RKO (cell line): ENCODE measurements at regions not wholly inside any gene's neighbourhood (a gene's known extent, or its start where the extent isn't known, plus 50 kb on each side); places are given as distances from the start of the nearest gene placed in this dataset.
A peak's percentile ranks its signal among the peaks of the same experiment; 100 is the strongest.

Experiments used
- DNase-seq: peaks from one replicate; pipeline ENCODE4 v3.0.0-alpha.2; 2016; ENCODE audit warnings: low spot score

GRCh38 chr5:171604195-171604594, 181.4 kb upstream of the SMIM23 start:
- no peak for DNase-seq

- DNase-seq = peak; percentile 19
Measured at GRCh38 chr5:171606414-171607024, 179.1 kb upstream of the SMIM23 start.

DNA sequence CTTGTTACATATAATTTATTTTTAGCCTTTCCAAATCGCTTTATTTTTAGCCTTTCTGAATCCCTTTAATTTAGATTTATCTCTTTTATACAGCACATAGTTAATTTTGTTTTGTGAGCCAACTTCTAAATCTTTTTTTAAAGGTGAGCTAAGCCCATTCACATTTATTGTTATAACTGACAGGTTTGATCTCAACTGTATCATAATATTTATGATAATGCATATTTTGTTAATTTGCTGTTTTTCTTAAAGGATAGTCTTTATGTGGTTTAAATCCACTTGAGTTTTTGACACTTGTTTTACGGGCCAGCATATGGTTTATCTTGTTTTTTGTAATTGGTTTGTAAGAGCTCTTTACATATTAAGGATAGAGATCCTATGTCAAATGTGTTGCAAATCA, 177.8 kb upstream of the SMIM23 start:
- no peak for DNase-seq

GRCh38 chr5:171609806-171610452, 175.7 kb upstream of the SMIM23 start:
- no peak for DNase-seq

DNA sequence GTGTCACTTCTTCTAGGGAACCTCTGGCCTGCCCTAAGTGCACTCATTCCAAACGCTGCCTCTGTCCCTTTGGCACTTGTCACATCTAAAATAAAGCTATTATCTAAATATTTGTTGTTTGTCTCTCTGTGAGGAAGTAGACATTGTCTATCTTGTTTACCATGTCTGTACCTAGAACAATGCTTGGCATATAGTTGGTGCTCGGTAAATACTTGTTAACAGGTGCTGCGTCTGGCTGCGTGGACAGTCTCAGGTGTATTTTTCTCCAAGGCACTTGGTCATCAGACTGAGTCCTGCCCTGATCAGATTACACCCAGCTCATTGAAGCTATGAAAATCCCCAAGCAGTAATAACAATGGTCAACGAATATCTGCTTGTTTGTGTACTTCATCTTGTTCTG, 174.9 kb upstream of the SMIM23 start:
- DNase-seq = no peak

DNA sequence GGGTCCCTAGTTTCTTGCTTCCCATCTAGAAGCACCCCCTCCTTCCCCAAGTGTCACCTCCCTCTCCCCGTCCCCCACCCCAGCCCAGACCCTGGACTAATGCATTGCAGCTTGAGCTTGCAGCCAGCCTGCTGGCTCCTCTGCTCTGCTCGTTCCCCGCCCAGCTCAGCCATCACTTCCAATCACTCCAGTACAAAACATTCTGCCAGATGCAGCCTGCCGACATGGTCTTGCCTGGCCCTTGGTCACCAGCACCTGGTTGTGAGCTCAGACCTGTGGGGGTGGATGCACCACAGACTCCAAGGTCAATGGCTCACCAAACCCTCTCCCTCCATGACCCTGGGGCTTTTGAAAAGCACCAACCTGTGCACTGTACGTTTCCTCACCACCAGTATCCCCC, 172.9 kb upstream of the SMIM23 start:
- no peak for DNase-seq

- DNase-seq = no peak
Measured at GRCh38 chr5:171614511-171614910, 171.1 kb upstream of the SMIM23 start.

DNA sequence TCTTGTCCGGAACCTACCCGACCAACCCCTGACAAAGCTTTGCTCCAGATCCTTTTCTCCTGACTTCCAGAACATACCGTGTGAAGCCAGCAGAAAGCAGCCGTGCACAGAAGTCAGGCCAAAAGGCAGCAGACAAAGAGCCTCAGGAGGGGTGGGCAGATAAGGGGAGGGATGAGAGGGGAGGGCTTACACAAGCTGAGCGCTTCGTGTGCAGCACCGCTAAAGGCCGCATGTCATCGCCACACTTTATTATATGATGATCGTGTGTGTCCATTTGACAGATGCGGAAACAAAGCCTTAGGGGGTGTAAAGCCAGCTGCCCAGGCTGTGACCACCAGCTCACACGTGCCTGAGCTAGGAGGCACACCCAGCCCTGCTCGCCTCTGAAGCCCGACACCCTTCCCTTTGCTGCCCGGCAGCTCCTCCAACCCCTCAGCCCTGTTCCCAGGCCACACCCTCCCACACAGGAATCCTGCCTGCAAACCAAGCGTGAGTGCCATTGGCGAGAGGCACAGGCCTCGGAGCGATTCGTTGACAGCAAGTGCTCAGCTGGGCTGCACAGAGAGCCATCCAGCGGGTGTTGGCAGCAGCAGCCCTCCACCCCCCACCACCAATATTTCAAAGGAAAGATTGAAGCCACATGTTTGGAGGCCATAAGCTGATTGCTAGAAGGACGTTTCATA, 170.5 kb upstream of the SMIM23 start:
- DNase-seq = no peak

DNA sequence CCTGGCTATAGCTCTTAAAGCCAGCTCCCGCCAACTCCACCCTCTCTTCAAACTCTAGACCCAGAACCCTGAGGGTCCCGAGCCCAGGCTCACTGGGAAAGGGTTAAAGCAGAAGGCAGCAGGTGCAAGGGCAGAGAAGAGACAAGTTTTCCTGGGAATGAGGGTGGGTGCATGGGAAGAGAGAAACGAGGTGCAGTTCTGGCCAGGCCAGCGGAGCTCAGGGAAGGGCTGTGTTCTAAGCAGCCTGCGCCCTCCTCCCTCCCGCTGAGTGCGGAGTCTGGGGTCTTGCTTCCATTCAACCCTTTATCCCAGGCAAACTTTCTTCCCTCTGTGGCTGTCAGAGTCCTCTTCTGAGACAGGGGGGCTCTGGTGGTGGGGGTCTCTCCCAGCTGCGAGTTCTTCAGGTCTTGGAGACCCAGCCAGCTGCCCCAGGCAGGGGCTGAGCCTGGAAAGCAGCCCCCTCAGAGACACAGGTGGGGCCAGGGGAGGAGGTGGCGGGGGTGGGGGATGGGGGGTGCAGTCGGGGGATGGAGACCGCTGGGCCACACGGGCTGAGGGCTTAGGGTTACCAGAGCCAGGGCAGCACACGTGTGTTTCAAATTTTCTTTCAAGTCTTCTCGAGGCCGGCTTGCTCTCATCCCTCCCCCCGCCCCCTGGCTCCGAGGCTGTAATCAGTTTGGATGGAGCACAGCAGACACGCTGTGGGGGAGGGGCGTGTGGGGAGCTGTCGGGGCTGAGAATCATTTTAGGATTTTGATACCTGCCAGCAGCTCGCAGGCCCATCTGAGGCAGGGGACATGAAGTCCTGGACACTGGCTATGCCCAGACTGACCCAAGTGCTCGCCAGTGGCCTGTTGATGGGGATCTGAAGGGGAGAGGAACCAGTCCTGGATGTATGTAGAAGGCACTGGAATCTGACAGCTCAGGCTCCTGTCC, 169.6 kb upstream of the SMIM23 start:
- DNase-seq = no peak

GRCh38 chr5:171617266-171617665, 168.4 kb upstream of the SMIM23 start:
- DNase-seq = no peak

GRCh38 chr5:171617817-171618591, 167.6 kb upstream of the SMIM23 start:
- DNase-seq = no peak

GRCh38 chr5:171619196-171619595, 166.4 kb upstream of the SMIM23 start:
- no peak for DNase-seq

DNA sequence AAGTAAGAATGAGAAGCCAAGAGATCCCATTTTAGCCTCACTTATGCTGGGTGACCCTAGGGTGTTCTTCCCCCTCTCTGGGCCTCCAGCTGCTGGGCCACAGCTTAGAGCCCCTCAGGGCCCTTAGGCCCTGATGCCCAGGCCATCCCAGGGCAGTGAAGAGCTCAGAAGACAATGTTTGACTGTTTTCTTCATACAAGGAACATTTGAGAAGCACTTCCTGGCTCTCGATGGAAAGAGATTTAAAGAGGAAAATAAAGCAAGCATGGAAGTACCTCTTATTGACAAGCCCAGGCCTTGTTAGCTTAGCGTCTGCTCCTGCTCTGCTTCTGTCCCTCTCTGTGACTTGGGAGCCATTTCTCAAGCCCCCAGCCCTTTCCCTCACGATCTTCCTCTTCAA, 165.9 kb upstream of the SMIM23 start:
- DNase-seq = no peak

- no peak for DNase-seq
Measured at GRCh38 chr5:171622010-171622409, 163.6 kb upstream of the SMIM23 start.

DNA sequence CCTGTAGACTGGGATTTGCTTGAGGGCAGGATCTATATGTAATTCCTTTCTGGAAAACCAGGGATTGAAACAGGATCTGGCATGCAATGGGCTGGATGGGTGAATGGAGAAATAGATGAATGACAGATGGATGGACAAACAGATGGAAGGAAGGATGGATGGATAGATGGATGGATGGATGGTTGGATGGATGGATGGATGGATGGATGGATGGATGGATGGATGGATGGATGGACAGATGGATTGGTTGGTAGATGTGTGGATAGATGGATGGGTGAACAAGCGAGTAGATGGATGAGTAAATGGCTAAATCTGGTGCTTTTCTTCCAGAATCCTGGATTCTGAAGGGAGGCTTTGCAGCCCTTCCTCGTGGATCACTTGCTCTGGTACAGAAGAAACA, 162.5 kb upstream of the SMIM23 start:
- DNase-seq = no peak

DNA sequence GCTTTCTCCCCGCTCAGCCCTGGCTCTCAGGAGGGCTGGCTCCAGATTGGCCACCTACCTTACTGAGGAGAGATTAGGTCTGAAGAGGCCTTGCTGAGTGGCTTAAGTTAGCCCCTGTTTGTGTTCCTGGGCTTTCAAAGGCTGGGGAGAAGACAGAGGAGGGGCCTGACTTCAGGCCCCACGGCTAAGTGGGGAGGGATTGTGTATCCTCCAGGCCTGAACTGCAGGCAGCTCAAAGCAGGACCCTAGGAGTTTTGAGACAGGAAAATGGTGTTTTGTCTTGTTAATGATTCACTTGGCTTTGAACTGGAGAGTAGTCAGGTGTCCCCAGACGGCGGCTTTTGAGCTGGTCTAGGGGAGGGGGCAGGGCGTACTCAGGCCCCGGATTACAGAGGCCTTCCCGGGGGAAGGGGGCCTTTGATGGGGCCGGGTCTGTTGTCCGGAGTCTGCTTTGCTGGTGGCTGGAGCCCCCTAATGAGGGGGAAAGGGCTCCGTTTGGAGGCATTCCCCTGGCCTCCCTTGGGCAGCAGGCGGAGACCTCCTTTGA, 162.0 kb upstream of the SMIM23 start:
- DNase-seq = no peak

- DNase-seq = no peak
Measured at GRCh38 chr5:171624396-171624795, 161.2 kb upstream of the SMIM23 start.

GRCh38 chr5:171625646-171626045, 160.0 kb upstream of the SMIM23 start:
- no peak for DNase-seq

DNA sequence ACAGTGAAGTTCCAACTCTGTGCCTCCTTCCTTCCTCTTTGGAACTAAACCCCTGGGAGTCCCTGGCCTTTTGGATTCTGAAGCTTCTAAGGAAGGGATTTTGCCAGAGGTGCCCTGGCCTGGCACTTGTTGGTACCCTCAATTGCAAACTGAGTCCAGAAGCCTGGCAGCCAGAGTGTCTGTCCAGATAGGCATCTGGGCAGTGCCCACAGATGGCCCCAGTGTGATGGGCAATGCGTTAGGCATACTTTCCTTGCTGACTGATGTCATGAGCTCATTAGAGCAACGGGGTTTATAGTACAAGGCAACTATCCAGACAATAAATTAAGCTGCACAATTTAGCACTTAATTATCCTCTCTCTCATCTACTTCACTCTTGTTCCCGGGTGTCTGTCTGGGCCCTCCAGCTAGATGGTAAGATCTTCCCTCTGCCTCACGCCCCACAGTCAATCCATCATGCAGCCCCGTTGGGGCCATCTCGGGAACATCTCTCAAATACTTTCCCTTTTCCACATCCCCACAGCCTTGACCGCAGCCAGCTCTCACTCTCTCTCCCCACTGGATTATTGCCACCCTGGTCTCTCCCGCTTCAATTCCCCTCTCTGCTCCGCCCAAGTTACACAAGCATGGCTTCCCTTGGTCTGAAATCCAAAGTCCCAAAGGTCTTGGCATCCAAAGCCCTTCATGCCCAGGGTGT, 157.5 kb upstream of the SMIM23 start:
- no peak for DNase-seq

GRCh38 chr5:171628633-171628974, 157.0 kb upstream of the SMIM23 start:
- no peak for DNase-seq

GRCh38 chr5:171629221-171629620, 156.4 kb upstream of the SMIM23 start:
- no peak for DNase-seq
